ENCODE measurements at regions not wholly inside any gene's neighbourhood (a gene's known extent, or its start where the extent isn't known, plus 50 kb on each side); places are given as distances from the start of the nearest gene placed in this dataset.

GRCh38 chrX:10741550-10741949 lies 121.2 kb upstream of the MID1 start:
- H3K36me3 ChIP-seq (ENCODE audit: control insufficient read depth in 5 of 5, insufficient read depth in 5 of 5, low read length in 5 of 5): no peaks in the 10 kb centered on the region
- no peaks in the 10 kb centered on the region for H3K9me3 ChIP-seq (ENCODE audit: control insufficient read depth in 5 of 5, low read length in 5 of 5)
- no peak overlapping the region for H3K4me3 ChIP-seq (ENCODE audit: low read depth in 1 of 5, low read length in 5 of 5)
- H3K27ac ChIP-seq (ENCODE audit: low read depth, low read length): no peak overlapping the region
- peaks cover 0 to 3% (median 0%) of the 10 kb centered on the region in 5 donors for H3K27me3 ChIP-seq (ENCODE audit: control insufficient read depth in 5 of 5, insufficient read depth in 4 of 5, low read length in 5 of 5)
- H3K9ac ChIP-seq (ENCODE audit: low read length in 5 of 5): no peak overlapping the region
- peaks cover 0 to 5% (median 0%) of the 10 kb centered on the region in 5 donors for H3K4me1 ChIP-seq (ENCODE audit: control insufficient read depth in 5 of 5, insufficient read depth in 5 of 5, low read length in 5 of 5)

- H3K27me3 ChIP-seq (ENCODE audit: control insufficient read depth in 5 of 5, insufficient read depth in 4 of 5, low read length in 5 of 5): peaks cover 0 to 3% (median 0%) of the 10 kb centered on the region in 5 donors
- H3K27ac ChIP-seq (ENCODE audit: low read depth, low read length): no peak overlapping the region
- H3K9ac ChIP-seq (ENCODE audit: low read length in 5 of 5): no peak overlapping the region
- no peak overlapping the region for H3K4me3 ChIP-seq (ENCODE audit: low read depth in 1 of 5, low read length in 5 of 5)
- peaks cover 0 to 5% (median 0%) of the 10 kb centered on the region in 5 donors for H3K4me1 ChIP-seq (ENCODE audit: control insufficient read depth in 5 of 5, insufficient read depth in 5 of 5, low read length in 5 of 5)
- no peaks in the 10 kb centered on the region for H3K36me3 ChIP-seq (ENCODE audit: control insufficient read depth in 5 of 5, insufficient read depth in 5 of 5, low read length in 5 of 5)
- H3K9me3 ChIP-seq (ENCODE audit: control insufficient read depth in 5 of 5, low read length in 5 of 5): no peaks in the 10 kb centered on the region
Measured at GRCh38 chrX:10743476-10743875, 123.1 kb upstream of the MID1 start.

GRCh38 chrX:10744007-10744406 lies 123.6 kb upstream of the MID1 start:
- peaks cover 0 to 5% (median 0%) of the 10 kb centered on the region in 5 donors for H3K4me1 ChIP-seq (ENCODE audit: control insufficient read depth in 5 of 5, insufficient read depth in 5 of 5, low read length in 5 of 5)

GRCh38 chrX:10747975-10748374 lies 127.6 kb upstream of the MID1 start:
- H3K9ac ChIP-seq (ENCODE audit: low read length in 5 of 5): no peak overlapping the region
- no peaks in the 10 kb centered on the region for H3K36me3 ChIP-seq (ENCODE audit: control insufficient read depth in 5 of 5, insufficient read depth in 5 of 5, low read length in 5 of 5)
- H3K4me1 ChIP-seq (ENCODE audit: control insufficient read depth in 5 of 5, insufficient read depth in 5 of 5, low read length in 5 of 5): no peaks in the 10 kb centered on the region
- H3K27ac ChIP-seq (ENCODE audit: low read depth, low read length): no peak overlapping the region
- peaks cover 0 to 2% (median 0%) of the 10 kb centered on the region in 5 donors for H3K27me3 ChIP-seq (ENCODE audit: control insufficient read depth in 5 of 5, insufficient read depth in 4 of 5, low read length in 5 of 5)
- no peak overlapping the region for H3K4me3 ChIP-seq (ENCODE audit: low read depth in 1 of 5, low read length in 5 of 5)
- H3K9me3 ChIP-seq (ENCODE audit: control insufficient read depth in 5 of 5, low read length in 5 of 5): no peaks in the 10 kb centered on the region

More at GRCh38 chrX:10744007-10744406, 123.6 kb upstream of the MID1 start:
- no peaks in the 10 kb centered on the region for H3K36me3 ChIP-seq (ENCODE audit: control insufficient read depth in 5 of 5, insufficient read depth in 5 of 5, low read length in 5 of 5)
- no peak overlapping the region for H3K9ac ChIP-seq (ENCODE audit: low read length in 5 of 5)
- H3K27ac ChIP-seq (ENCODE audit: low read depth, low read length): no peak overlapping the region
- no peaks in the 10 kb centered on the region for H3K9me3 ChIP-seq (ENCODE audit: control insufficient read depth in 5 of 5, low read length in 5 of 5)
- peaks cover 0 to 3% (median 0%) of the 10 kb centered on the region in 5 donors for H3K27me3 ChIP-seq (ENCODE audit: control insufficient read depth in 5 of 5, insufficient read depth in 4 of 5, low read length in 5 of 5)
- H3K4me3 ChIP-seq (ENCODE audit: low read depth in 1 of 5, low read length in 5 of 5): no peak overlapping the region

GRCh38 chrX:10749113-10749512 lies 128.7 kb upstream of the MID1 start:
- Histone ChIP-seq H3K4me3 (ENCODE audit: low read depth in 1 of 5, low read length in 5 of 5) (no peak overlapping the region), H3K9me3 (ENCODE audit: control insufficient read depth in 5 of 5, low read length in 5 of 5) (no peaks in the 10 kb centered on the region), H3K27me3 (ENCODE audit: control insufficient read depth in 5 of 5, insufficient read depth in 4 of 5, low read length in 5 of 5) (peaks cover 0 to 2% (median 0%) of the 10 kb centered on the region in 5 donors), H3K36me3 (ENCODE audit: control insufficient read depth in 5 of 5, insufficient read depth in 5 of 5, low read length in 5 of 5) (no peaks in the 10 kb centered on the region), H3K9ac (ENCODE audit: low read length in 5 of 5) (no peak overlapping the region), H3K4me1 (ENCODE audit: control insufficient read depth in 5 of 5, insufficient read depth in 5 of 5, low read length in 5 of 5) (no peaks in the 10 kb centered on the region), H3K27ac (ENCODE audit: low read depth, low read length) (no peak overlapping the region)

GRCh38 chrX:10750581-10750980 lies 130.2 kb upstream of the MID1 start:
- no peaks in the 10 kb centered on the region for H3K9me3 ChIP-seq (ENCODE audit: control insufficient read depth in 5 of 5, low read length in 5 of 5)
- peaks cover 0 to 4% (median 1%) of the 10 kb centered on the region in 5 donors for H3K4me1 ChIP-seq (ENCODE audit: control insufficient read depth in 5 of 5, insufficient read depth in 5 of 5, low read length in 5 of 5)
- H3K4me3 ChIP-seq (ENCODE audit: low read depth in 1 of 5, low read length in 5 of 5): no peak overlapping the region
- no peaks in the 10 kb centered on the region for H3K36me3 ChIP-seq (ENCODE audit: control insufficient read depth in 5 of 5, insufficient read depth in 5 of 5, low read length in 5 of 5)
- peaks cover 0 to 2% (median 0%) of the 10 kb centered on the region in 5 donors for H3K27me3 ChIP-seq (ENCODE audit: control insufficient read depth in 5 of 5, insufficient read depth in 4 of 5, low read length in 5 of 5)
- H3K27ac ChIP-seq (ENCODE audit: low read depth, low read length): no peak overlapping the region
- H3K9ac ChIP-seq (ENCODE audit: low read length in 5 of 5): no peak overlapping the region

GRCh38 chrX:10753116-10753515 lies 132.7 kb upstream of the MID1 start:
- Histone ChIP-seq H3K36me3 (ENCODE audit: control insufficient read depth in 5 of 5, insufficient read depth in 5 of 5, low read length in 5 of 5) (no peaks in the 10 kb centered on the region), H3K9ac (ENCODE audit: low read length in 5 of 5) (no peak overlapping the region), H3K4me3 (ENCODE audit: low read depth in 1 of 5, low read length in 5 of 5) (no peak overlapping the region), H3K27ac (ENCODE audit: low read depth, low read length) (no peak overlapping the region), H3K4me1 (ENCODE audit: control insufficient read depth in 5 of 5, insufficient read depth in 5 of 5, low read length in 5 of 5) (peaks cover 1 to 17% (median 12%) of the 10 kb centered on the region in 5 donors), H3K27me3 (ENCODE audit: control insufficient read depth in 5 of 5, insufficient read depth in 4 of 5, low read length in 5 of 5) (peaks cover 0 to 2% (median 0%) of the 10 kb centered on the region in 5 donors), H3K9me3 (ENCODE audit: control insufficient read depth in 5 of 5, low read length in 5 of 5) (no peaks in the 10 kb centered on the region)

GRCh38 chrX:10754445-10754844 lies 134.1 kb upstream of the MID1 start:
- Histone ChIP-seq H3K9me3 (ENCODE audit: control insufficient read depth in 5 of 5, low read length in 5 of 5) (no peaks in the 10 kb centered on the region), H3K27me3 (ENCODE audit: control insufficient read depth in 5 of 5, insufficient read depth in 4 of 5, low read length in 5 of 5) (peaks cover 0 to 2% (median 0%) of the 10 kb centered on the region in 5 donors), H3K27ac (ENCODE audit: low read depth, low read length) (no peak overlapping the region)

GRCh38 chrX:10755439-10756334 lies 135.3 kb upstream of the MID1 start:
- Histone ChIP-seq H3K9me3 (ENCODE audit: control insufficient read depth in 5 of 5, low read length in 5 of 5) (no peaks in the 10 kb centered on the region), H3K4me3 (ENCODE audit: low read depth in 1 of 5, low read length in 5 of 5) (no peak overlapping the region), H3K4me1 (ENCODE audit: control insufficient read depth in 5 of 5, insufficient read depth in 5 of 5, low read length in 5 of 5) (peaks cover 1 to 22% (median 16%) of the 10 kb centered on the region in 5 donors), H3K36me3 (ENCODE audit: control insufficient read depth in 5 of 5, insufficient read depth in 5 of 5, low read length in 5 of 5) (no peaks in the 10 kb centered on the region), H3K9ac (ENCODE audit: low read length in 5 of 5) (no peak overlapping the region), H3K27me3 (ENCODE audit: control insufficient read depth in 5 of 5, insufficient read depth in 4 of 5, low read length in 5 of 5) (peaks cover 0 to 2% (median 0%) of the 10 kb centered on the region in 5 donors), H3K27ac (ENCODE audit: low read depth, low read length) (peak overlapping the region; percentile 56)

More at GRCh38 chrX:10754445-10754844, 134.1 kb upstream of the MID1 start:
- no peaks in the 10 kb centered on the region for H3K36me3 ChIP-seq (ENCODE audit: control insufficient read depth in 5 of 5, insufficient read depth in 5 of 5, low read length in 5 of 5)
- H3K4me1 ChIP-seq (ENCODE audit: control insufficient read depth in 5 of 5, insufficient read depth in 5 of 5, low read length in 5 of 5): peaks cover 1 to 20% (median 16%) of the 10 kb centered on the region in 5 donors
- H3K9ac ChIP-seq (ENCODE audit: low read length in 5 of 5): no peak overlapping the region
- H3K4me3 ChIP-seq (ENCODE audit: low read depth in 1 of 5, low read length in 5 of 5): no peak overlapping the region

- Histone ChIP-seq H3K9ac (ENCODE audit: low read length in 5 of 5) (no peak overlapping the region), H3K4me1 (ENCODE audit: control insufficient read depth in 5 of 5, insufficient read depth in 5 of 5, low read length in 5 of 5) (peaks cover 1 to 22% (median 16%) of the 10 kb centered on the region in 5 donors), H3K27ac (ENCODE audit: low read depth, low read length) (no peak overlapping the region), H3K27me3 (ENCODE audit: control insufficient read depth in 5 of 5, insufficient read depth in 4 of 5, low read length in 5 of 5) (peaks cover 0 to 2% (median 0%) of the 10 kb centered on the region in 5 donors), H3K36me3 (ENCODE audit: control insufficient read depth in 5 of 5, insufficient read depth in 5 of 5, low read length in 5 of 5) (no peaks in the 10 kb centered on the region), H3K4me3 (ENCODE audit: low read depth in 1 of 5, low read length in 5 of 5) (no peak overlapping the region), H3K9me3 (ENCODE audit: control insufficient read depth in 5 of 5, low read length in 5 of 5) (no peaks in the 10 kb centered on the region)
Measured at GRCh38 chrX:10756441-10756840, 136.1 kb upstream of the MID1 start.

Data from subcutaneous abdominal adipose tissue (tissue), 5 donors.